Suppressor macrophage (primary cell): ENCODE measurements at regions not wholly inside any gene's neighbourhood (a gene's known extent, or its start where the extent isn't known, plus 50 kb on each side); places are given as distances from the start of the nearest gene placed in this dataset.

ENCODE experiments used
- DNase-seq, 4 experiments: peaks; one replicate each; pipeline ENCODE4 v3.0.0-alpha.2; 2020 to 2022

DNA sequence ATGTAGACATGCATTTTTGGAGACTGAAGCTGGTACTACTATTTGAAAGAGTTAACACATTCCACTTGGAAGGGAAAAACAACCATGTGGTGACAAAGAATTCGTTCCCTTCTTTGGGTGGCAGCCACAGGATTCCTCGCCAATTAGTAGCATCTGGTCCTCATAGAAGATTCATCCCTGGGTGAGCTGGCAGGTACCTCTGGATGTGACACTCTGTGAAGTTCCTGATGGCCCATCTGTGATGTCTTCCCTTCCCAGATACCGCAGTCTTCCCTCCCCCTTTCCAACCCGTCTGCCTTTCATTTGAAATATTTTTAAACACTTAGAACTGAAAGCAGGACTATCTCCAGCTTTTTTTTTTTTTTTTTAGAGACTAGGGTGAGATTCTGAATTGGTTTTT, 569.5 kb downstream of the TYW1 start:
- DNase-seq = no peak

DNA sequence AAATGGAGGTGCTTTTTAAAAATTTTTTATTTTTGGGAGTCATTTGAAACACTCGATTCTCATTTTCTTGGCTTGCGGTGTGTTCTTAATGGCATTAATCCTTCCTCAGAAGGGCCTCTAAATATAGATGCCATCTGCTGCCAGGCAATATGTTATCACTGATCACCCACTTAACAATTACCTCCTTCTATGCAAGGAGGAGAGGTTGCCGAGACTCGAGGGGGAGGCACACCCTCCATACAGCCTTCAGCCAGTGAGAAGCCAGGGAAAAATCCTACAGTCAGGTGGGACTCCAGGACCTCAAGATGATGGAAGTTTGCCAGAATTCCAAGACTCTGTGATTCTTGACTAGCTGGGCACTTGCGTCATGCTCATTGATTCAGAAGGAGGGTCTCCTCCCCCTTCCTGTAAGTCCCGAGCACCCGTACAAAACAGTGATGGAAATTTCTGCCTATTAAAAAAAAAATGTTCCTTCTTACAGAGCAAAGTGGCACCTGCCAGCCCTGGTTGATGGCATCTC, 574.5 kb downstream of the TYW1 start:
- no peak for DNase-seq

DNA sequence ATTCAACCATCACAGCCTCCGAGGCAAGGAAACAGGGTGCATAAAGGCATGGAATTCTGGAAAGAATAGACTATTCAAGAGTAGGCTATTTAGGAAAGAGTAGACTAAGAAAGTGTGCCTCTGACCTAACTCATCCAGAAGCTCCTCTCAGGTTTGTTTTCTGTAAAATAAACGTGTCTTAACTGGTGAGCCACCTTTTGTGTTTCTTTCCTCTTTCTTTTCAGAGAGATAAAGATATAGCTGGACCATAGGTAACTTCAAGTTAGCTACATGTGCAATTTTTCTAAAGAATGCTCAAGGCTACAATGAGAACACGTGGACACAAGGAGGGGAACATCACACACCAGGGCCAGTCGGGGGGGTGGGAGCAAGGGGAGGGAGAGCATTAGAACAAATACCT, 577.0 kb downstream of the TYW1 start:
- DNase-seq = no peak

DNA sequence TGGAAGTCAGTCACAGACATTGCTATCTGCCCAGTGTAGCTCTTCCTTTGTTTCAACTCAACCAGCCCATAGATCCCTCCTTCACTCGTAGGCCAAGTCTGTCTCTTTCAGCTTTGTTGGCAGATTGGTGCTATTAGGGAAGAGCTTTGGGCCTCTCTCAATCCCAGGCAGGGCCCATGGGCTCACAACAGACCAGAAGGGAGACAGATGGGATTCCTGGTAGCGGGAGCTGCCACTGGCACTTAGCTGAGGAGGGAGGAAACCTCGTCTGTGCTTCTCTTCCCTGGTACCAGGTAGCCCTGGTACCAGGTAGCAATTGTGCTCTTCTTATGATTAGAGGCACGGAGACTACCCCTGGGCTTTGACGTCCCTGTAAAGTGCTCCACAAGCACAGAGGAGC, 592.0 kb downstream of the TYW1 start:
- DNase-seq = no peak

DNA sequence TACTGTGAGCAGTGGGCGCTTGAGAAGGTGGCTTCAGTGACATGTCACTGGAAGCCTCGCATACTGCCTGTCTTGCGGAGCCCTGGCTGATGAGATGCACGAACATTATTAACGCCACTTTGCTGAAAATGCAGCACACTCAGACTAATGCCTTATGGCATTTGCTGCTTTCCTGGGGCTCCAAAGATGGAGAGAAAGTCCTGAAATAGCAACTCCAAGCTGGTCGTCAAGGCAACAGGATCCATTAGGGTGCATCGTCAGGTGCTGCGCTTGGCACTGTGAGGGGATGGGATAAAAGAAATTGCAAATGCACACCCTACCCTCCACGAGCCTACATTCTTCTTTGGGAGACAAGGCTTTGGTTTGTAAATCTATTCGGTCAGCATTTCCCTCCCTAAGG, 592.5 kb downstream of the TYW1 start:
- no peak for DNase-seq

DNA sequence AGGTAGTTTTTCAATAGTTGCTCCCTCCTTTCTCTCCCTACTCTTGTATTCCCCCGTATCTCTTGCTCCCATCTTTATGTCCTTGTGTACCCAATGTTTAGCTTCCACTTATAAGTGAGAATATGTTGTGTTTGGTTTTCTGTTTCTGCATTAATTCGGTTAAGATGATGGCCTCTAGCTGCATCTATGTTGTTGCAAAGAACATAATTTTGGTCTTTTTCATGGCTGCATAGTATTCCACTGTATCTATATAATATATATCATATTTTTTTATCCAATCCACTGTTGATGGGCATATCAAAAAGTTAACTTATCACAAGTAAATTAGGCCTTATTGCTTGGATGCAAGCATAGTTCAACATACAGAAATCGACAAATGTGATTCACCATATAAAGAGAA, 594.0 kb downstream of the TYW1 start:
- DNase-seq = no peak

DNA sequence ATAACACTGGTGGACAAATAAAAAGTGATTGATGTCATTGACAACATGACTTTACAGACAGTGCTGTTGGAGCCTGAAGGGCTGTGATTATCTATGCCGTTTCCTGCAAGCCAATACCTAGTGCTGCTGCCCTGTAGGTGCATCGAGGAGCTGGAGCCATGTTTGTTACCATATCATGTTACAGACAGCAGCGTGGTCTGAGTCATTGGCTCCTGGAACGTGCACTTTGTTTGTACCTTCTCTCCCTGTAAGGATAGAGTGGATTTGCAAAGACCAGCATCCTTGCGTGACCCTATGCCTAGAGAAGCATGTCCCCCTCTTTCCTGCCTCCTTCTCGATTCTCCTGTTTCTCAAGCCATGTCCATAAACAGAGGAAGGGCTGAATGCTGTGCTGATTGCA, 597.2 kb downstream of the TYW1 start:
- no peak for DNase-seq

DNA sequence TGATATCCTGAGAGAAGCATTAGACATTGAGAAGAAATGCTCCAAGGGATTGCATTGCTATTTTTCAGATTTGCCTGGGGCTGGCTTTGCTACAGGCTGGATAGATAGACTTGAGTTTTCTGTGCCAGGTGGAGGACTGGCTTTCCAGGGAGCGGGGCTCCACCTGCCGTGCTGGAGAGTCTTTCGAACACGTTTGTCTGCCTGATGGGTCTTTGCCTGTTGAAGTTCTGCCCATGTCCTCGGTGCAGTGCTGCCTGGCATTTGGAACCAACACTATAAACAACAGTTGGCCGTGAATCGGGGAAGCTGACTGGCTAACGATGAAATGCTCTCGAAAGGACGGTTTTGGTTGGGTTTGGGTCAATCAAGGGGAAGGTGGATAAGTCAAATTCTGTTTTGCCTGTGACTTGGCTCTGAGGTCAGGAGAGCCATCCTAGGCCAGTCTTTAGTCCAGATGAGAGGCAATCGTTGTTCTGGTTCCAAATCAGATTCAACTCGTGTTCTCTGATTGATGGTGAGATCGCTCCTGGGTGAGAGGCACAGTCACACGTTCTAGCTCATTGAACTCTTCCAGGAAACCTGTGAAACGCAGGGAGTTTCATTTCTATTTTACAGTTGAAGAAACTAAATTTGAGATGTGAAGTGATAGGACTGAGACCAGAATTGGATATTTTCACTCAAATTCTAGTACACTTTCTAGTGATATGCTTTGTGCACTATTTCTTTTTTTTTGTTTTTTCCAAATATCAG, 599.0 kb downstream of the TYW1 start:
- DNase-seq = no peak

DNA sequence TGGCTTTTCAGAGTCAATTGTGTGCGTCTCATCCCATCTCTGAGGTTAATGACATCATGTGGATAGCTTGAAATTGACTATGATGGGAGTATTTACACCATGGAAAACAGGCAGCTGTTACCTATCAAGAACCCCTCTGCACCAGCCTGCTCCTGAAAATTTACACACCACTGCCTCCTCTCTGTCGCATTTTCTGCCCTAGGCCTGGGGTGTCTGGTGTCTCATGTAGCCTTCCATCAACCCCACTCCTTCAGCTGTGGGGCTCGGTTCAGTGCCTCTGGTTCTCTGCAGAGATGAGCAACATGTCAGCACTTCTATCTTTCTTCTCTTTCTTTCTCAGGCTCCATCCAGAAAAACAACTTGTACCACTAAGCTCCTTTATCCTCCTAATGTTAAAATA, 600.5 kb downstream of the TYW1 start:
- DNase-seq = no peak

DNA sequence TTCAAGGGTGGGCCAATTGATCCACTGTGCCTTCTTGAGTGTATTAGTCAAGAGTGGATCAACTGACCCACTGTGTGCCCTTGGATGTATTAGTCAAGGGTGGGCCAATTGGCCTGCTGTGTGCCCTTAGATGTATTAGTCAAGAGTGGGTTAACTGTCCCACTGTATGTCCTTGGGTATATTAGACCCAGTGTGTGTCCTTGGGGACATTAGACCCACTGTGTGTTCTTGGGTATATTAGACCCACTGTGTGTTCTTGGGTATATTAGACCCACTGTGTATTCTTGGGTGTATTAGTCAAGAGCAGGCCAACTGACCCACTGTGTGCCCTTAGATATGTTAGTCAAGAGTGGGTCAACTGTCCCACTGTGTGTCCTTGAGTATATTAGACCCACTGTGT, 601.8 kb downstream of the TYW1 start:
- DNase-seq = no peak

DNA sequence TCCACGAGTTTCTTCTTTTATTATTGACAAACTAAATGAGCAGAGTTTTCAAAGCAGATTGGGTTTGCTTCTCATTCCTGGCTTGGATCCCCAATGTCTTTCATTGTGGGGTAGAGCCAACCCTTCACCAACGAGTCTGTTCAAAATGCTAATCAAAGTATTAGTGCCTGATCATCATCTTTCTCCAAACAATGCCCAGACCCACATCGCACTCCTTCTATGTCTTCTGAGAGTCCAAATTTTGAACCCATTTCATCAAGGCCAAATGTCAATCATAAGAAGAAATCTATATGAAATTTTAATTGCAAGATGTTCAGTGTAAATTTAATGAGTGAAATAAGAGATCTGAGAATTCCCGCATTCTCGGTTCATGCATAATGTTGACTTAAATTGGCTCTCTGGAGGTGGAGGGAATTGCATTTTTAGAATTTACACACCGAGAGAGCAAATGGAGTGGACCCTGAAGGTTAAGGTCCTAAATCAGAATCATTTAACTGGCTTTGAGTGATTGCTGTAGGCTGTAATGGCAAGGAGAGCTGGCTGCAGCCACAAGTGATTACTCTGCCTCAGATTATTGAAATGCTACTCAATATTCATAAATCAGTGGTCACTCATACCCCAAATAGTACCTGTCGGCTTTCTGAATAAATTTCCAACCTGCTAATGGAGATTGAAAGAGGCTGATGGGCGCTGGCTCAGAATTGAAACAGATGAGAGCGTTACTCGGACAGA, 602.9 kb downstream of the TYW1 start:
- no peak for DNase-seq

DNA sequence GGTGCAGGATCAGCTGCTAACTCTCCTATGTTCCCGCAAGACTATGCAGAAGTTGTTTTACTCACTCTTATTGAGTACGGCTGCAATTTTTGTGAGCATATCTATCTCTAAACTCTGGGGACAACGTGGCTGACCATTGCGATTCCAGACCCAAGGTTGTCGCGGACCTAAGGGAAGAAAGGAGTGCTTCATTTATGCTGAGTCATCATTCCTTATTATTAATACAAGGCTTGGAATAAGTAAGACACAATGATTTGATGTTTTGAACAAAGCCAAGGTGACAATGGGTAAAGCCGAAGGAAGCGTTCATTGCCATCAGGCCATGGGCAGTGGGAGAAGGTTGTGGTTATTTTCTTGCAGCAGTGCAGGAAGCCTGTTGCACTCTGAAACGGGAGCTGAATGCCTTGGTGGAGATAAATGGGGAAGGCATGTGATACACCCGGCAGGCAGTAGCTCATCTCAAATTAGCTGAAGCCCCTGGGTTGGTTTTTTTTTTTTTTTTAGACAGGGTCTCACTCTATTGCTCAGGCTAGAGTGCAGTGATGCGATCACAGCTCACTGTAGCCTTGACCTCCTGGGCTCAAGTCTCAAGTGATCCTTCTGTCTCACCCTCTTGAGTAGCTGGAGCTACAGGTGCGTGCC, 605.7 kb downstream of the TYW1 start:
- DNase-seq = no peak

DNA sequence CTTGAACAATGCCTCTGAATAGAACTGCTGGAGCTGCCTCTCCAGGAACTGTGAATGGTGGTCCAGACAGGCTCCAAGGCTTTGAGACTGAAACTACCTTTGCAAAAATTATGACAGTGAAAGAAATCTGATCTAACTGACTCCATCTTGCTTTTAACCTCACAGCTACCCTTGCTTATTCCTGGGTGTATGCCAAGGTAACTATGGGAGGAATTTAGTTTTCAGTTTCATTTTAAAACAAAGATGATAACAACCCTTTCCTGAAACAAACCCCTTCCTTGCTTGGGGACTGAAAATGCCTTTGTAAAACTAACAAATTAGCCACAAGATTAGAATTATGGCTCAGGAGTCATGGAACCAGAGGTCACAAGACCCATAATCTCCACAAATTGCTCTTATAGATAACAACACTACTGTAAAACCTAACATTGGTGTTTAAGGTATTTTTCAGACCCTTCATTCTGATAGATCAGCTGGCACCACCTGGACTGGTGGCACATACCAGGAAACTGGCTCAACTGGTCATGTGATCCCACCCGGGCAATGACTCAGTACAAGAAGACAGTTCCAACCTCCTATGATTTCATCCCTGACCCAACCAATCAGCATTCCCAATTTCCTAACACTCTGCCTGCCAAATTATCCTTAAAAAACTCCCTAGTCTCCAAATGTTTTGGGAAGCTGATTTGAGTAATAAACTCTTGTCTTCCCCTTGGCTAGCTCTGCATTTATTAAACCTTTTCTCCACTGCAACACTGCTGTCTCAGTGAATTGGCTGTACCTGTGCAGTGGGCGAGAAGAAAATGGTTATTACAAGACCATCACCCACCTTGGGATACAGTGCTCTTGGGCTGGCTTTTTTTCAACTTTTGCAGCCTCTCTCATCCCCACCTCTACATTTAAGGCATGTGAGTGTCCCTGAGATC, 608.1 kb downstream of the TYW1 start:
- no peak for DNase-seq

DNA sequence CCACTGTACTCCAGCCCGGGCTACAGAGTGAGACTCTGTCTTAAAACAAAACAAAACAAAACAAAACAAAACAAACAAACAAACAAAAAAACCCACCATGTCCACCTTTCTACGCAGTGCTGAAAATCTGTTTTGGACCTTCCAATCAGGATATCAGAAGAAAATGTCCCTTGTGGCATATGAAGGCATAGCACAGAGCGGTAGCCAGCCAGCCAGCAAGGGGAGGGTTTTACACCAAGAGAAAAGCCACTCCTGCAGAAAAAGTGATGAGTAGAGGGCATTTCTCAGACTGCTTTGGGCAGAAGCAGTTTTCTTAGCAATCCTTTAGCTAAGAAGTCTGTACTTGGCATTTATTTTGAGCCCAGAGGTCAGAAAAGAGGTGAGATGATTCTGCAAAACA, 612.2 kb downstream of the TYW1 start:
- no peak for DNase-seq

DNA sequence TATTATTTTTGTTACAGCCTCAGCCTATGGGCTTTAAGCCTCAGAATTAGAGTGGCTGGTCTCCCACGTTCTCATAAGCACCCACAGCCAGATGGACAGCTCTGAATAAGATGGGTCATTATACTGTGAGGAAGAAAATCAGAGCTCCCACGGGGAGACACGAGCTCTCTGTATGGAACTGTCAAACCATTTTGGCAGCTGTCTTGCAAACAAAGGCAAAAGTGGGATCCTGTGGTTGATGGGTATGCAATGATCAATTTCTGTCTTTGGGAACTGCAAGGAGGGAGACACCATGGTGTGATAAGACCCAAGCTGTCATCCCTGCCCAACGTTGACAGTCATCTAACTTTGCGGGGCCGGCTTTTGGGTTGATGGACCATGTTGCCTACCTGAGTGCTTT, 614.3 kb downstream of the TYW1 start:
- DNase-seq = no peak

DNA sequence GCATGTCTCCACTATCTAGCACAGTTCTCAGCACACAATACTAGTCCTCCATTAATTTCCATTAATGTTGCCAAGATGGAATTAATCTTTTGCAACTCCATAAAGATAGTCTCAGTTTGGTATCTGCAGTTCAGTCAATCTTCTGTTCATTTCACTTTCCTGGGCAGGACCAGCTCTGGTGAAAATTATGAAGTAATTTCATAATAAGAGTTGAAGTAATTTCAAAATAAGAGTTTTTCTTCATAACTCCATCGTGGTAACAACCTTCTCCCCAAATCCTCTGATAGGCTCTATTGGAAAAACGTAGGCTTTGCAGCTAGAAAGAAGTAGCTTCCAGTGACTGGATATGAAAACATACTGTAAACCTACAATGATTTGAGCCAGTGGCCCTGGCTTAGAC, 618.2 kb downstream of the TYW1 start:
- DNase-seq = no peak

DNA sequence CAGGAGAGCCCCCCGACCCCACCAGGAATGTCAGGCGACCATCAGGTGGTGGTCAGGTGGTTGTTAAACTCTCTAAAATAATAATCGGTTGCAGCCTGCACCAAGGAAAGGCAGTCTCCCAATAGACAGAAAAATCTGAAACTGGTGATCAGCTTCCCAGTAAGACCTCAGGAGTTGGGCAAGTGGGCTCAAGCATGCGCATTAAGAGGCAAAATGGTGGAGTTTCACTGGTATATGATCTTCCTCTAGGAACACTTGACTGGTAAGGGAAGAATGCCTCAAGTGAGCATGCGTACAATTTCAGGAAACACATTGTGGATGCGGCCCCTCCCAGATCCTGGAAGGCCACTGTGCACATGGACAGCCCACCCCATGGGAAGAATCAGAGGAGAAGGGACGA, 619.9 kb downstream of the TYW1 start:
- no peak for DNase-seq

DNA sequence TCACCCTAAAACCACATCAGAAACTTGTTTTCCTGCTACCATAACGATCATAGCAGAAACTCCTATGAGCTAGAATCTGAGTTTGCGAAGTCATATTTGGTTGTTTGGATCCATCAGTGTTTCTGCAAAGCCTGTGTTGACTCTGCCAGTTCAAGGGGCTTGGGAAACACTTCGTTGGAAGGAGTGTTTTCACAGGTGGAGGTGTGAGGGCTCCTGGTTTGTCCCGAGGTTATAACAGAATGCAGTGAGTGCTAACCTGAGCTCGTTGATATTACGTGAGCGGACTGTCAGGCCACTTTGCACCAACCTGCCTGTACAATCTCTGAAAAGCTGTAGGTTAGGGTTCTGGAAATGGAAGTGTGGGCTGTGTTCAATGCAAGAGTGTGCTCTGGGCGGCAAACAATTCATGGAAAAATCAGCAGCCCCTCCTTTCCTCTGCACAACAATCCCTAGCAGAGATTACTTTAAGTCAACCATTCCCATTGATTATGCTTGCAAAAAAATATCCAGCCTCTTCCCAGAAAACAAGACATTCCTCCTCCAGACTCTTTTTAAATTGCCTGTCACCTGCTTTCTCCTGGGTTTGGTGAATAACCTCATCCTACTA, 622.0 kb downstream of the TYW1 start:
- DNase-seq = no peak

DNA sequence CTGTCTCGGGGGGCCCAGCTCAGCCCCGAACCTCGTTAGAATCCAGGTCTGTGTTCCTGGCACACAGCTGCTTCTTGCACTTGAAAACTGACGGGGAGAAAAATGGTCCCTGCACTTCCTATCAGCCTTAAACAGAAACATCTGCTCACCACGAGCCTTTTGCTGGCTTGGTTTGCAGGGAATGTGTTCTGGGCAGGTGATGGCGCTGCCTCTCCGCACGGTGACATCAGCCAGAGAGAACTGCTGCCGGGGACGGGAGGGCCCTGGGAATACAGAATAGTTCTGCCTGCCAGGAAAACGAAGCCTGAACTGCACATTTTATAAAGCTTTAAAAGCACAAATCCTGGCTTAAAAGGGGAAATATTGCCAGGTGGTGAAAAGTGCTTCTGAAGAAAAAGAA, 622.5 kb downstream of the TYW1 start:
- no peak for DNase-seq

DNA sequence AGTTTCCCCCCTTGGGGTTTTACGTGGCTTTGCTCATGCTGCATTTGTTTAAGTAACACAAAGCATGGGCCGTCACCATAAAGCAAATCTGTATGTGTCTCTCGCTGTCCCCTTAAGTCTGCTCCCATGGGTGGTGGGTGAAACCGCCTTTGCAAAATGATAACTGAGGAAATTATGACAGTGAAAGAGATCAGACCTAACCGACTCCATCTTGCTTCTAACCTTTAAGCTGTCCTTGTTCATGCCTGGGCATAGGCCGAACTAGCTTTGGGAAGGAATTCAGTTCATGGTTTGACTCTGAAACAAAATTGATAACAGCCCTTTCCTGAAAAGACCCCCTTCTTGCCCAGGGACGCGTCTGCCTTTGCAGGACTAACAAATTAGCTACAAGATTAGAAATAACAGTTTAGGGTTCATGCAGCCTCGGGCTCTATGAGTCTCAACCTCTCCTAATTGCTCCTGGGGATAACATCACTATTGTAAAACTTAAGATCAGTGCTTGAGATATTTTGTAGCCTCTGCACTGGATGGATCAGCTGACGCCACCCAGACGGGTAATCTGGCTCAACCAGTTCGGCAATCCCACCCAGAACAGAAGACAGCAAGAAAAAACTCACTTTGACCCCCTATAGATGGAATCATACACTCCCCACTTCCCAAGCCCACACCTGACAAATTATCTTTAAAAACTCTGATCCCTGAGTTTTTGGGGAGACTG, 623.7 kb downstream of the TYW1 start:
- DNase-seq = no peak

DNA sequence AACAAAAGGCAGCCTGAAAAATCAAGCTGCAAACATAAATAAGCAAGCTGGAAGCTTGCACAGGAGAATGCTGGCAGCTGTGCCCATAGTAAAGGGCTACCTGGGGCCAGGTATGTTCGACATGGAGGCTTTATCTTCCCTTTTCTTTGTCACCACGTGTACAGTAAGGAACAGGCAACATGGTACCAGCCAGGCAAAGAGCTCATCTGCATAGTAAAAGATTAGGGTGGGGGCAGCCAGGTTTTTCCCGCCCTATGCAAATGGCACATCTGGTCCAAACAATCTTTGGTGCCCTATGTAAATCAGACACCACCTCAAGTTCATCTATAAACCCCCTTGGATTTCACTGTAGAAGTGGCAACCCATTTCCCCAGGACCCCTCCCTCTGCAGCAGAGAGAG, 625.1 kb downstream of the TYW1 start:
- no peak for DNase-seq
